ENCODE measurements at regions not wholly inside any gene's neighbourhood (a gene's known extent, or its start where the extent isn't known, plus 50 kb on each side); places are given as distances from the start of the nearest gene placed in this dataset.
"Not testable (repeated sequence)": the region's sequence is repeated elsewhere in the genome, so short reads cannot be mapped to it uniquely, and the experiment has no call there.

DNA sequence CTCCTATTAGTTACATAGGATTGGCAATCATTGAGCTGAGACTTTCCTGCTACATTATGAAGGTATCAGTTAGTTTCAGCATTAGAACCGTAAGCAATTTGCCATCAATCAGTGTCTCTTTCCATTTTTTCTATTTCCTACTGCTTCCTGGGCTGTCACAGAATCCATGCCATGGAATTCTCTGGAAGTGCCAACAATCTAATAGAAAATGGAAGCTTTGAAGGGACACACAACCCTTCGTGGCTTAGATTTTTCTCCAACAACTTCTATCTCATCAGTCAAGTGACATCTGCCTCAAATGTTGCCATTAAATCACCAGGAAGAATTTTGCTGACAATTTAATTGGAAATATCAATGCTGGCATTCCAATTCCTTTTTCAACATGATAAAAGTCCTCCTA, 183.5 kb upstream of the PARD3B start:
- DNase-seq (ENCODE audit: low read depth) = no peak

GRCh38 chr2:204362581-204362980, 182.7 kb upstream of the PARD3B start:
- no peak for DNase-seq (ENCODE audit: low read depth)

GRCh38 chr2:204363513-204363912, 181.8 kb upstream of the PARD3B start:
- DNase-seq (ENCODE audit: low read depth) = no peak

DNA sequence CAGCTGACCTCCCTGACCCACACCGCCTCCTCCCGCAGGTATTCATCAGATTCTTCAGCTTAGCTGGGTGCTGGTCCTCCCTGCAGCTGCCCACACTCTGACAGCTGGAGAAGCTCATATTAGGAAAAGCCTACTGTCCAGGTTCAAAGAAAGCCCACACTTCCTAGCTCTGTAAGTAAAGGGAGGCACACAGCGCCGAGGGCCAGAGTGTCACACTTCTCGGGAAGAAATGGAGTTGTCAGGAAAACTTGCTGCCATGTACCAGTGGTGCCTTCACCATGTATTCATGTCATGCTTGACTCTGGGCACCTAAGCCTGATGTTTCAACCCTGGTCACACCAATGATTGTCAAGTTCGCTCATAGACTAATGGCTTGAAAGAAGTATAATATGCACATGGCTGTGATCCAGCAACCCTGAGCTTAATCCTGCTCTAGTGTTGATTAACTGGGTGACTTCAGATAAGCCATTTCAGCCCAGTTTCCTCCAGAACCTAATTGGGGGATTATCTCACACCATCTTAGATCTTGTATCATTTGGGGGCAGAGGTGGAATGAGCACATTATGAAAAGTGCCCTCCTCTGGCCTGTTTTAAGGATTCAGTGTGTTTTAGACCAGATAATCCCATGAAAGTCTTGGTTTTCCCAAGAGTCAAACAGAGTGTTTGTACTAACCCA, 180.3 kb upstream of the PARD3B start:
- no peak for DNase-seq (ENCODE audit: low read depth)

GRCh38 chr2:204365811-204366210, 179.5 kb upstream of the PARD3B start:
- DNase-seq (ENCODE audit: low read depth) = no peak

GRCh38 chr2:204367466-204367865, 177.8 kb upstream of the PARD3B start:
- DNase-seq (ENCODE audit: low read depth) = no peak

- no peak for DNase-seq (ENCODE audit: low read depth)
Observed at GRCh38 chr2:204370172-204370718, 175.0 kb upstream of the PARD3B start.

DNA sequence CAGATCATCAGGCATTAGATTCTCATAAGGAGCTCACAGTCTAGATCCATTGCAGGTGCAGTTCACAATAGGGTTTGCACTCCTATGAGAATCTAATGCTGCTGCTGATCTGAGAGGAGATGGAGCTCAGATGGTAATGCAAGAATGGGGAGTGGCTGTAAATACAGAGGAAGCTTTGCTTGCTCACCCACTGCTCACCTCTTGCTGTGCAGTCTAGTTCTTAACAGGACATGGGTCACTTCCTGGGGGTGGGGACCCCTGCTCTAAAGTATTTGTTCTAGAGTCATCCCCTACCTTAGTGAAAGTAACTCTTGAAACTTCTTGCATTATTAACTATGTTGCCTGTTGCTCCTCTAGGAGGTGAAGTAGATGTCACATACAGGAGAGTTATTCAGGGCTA, 171.3 kb upstream of the PARD3B start:
- no peak for DNase-seq (ENCODE audit: low read depth)

DNA sequence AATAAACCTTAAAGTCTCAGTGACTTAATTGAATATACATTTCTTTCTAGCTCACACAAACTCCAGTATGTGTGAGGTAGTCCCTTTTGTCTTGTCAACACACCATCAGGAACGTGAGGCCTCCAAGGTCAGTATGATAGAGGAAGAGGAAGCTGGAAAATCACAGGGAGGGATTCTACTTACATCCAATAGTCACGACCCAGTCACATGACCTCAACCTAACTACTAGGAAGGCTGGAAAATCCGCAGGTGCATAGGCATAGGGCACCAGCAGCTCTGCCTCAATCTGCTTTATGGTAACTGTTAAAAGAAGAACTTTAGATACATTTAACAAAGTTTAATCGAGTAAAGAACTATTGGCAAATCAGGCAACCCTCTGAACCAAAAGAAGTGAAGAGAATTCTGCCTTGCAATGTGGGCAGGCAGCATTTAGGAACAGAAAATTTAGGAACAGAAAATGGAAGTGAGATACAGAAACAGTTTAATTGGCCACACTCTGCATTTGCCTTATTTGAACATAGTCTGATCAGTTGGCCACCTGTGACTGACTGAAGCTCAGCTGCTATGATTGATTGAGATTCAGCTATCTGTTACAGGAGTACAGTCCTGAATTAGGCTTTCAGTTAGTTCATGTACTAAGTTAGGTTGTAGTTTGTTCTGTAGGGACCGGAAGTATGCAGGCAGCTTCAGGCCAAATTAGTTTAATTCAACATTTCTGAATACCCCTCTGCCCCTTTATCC, 165.0 kb upstream of the PARD3B start:
- DNase-seq (ENCODE audit: low read depth) = no peak

- DNase-seq (ENCODE audit: low read depth) = no peak
Observed at GRCh38 chr2:204386668-204387067, 158.6 kb upstream of the PARD3B start.

GRCh38 chr2:204389120-204389519, 156.2 kb upstream of the PARD3B start:
- DNase-seq (ENCODE audit: low read depth) = no peak

DNA sequence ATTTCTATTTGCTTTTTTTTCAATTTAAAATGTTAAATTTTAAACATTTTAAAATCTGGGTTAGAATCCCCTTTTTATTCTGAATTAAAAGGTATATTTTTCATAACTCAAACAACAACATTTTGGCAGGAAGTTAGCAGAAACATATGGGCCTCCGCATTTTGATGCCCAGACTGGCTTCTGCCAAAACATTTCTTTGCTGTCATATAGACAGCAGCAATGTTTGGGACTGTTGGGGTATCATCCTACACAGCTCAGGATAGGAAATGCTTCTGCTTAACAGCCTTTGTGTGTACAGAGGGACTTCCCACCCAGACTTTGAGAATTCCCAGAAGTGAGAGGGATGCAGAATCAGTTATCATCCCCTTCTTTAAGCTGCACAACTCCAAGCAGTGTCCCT, 155.4 kb upstream of the PARD3B start:
- no peak for DNase-seq (ENCODE audit: low read depth)

DNA sequence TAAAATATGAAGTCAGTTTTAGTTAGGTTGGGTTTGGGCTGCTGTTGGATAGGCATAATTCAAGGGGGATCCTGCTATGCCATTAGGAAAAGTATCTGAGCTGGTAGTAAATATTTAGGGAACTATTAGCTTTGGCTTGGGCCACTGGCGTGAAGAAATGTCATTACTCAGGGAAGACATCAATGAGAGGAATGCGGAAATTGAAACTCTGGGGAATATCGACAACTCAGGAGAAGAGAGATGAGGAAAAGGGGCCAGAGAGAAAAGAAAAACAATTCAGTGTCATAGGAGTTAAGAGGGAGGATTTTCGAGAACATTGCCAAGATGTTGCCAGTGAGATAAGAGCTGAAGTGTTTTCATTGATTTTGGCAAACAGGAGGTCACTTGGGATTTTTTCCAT, 149.7 kb upstream of the PARD3B start:
- no peak for DNase-seq (ENCODE audit: low read depth)

DNA sequence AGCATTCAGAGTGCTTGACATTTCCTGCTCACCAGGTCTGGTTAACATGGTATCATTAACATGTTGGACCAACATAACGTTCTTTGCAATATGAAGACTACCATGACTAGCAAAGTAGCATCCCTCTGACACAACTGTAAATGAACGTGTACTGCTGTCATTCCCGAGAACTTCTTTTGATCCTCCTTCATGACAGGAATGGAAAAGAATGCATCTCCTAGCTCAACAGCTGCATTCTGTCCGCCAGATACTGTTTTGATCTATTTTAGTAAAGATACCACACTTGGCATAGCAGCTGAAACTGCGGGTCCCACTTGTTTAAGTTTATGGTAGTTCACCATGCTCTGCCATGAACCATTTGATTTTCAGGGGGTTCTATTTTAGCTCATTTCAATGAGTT, 144.2 kb upstream of the PARD3B start:
- DNase-seq (ENCODE audit: low read depth) = no peak

- no peak for DNase-seq (ENCODE audit: low read depth)
Observed at GRCh38 chr2:204407204-204408014, 137.9 kb upstream of the PARD3B start.

DNA sequence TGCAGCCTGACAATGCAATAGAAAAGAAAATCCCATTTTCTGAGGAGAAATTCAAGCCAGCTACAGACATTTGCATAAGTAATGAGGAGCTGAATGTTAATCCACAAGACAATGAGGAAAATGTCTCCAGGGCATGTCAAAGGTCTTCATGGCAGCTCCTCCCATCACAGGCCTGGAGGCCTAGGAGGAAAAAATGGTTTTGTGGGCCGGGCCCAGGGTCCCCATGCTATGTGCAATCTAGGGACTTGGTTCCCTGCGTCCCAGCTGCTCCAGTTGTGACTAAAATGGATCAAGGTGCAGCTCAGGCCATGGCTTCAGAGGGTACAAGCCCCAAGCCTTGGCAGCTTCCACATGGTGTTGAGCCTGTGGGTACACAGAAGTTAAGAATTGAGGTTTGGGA, 132.5 kb upstream of the PARD3B start:
- not testable (repeated sequence) for DNase-seq (ENCODE audit: low read depth)

- DNase-seq (ENCODE audit: low read depth) = no peak
Observed at GRCh38 chr2:204415406-204416181, 129.7 kb upstream of the PARD3B start.

GRCh38 chr2:204416236-204416635, 129.0 kb upstream of the PARD3B start:
- no peak for DNase-seq (ENCODE audit: low read depth)

DNA sequence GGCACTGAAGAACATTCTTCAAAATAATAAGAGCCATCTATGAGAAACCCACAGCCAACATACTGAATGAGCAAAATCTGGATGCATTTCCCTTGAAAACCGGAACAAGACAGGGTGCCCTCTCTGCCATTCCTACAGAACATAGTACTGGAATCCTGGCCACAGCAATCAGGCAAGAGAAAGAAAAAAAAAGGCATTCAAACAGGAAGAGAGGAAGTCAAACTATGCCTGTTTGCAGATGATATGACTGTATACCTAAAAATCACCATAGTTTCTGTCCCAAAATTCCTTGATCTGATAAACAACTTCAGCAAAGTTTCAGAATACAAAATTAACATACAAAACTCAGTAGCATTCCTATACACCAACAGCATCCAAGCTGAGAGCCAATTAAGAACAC, 119.5 kb upstream of the PARD3B start:
- no peak for DNase-seq (ENCODE audit: low read depth)

DNA sequence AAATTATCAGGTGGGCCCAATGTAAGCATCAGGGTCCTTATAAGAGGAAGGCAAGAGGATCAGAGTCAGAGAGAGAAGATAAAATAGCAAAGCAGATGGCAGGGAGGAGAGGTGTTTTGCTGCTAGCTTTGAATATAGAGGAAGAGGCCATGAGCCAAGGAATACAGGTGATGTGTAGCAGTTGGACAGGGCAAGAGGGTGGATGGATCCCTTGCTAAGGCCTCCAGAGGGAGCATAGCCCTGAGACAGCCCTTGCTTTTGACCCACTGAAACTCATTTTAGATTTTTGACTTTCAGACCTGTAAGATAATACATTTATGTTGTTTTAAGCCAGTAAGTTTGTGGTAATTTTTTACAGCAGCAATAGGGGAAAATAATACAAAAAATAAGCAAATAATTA, 116.6 kb upstream of the PARD3B start:
- DNase-seq (ENCODE audit: low read depth) = no peak

- no peak for DNase-seq (ENCODE audit: low read depth)
Observed at GRCh38 chr2:204431529-204431928, 113.7 kb upstream of the PARD3B start.

GRCh38 chr2:204432196-204432595, 113.1 kb upstream of the PARD3B start:
- no peak for DNase-seq (ENCODE audit: low read depth)
